Activated CD8-positive, alpha-beta memory T cell treated with anti-CD3 and anti-CD28 coated beads, Interleukin-2, amount 10 ng/mL, durations not matched to agents 7 days and 5 days (primary cell): ENCODE measurements at regions not wholly inside any gene's neighbourhood (a gene's known extent, or its start where the extent isn't known, plus 50 kb on each side); places are given as distances from the start of the nearest gene placed in this dataset.

Experiments
- ATAC-seq: fragments of 150-1000 bp; cut with Tn5 transposase; one replicate; pipeline ENCODE4 v1.10.0; 2021; ENCODE audit warnings: moderate library complexity
- CTCF ChIA-PET: fragments of 350-600 bp; sonication (Branson Sonifier 250); formaldehyde crosslinking; loops from one replicate; lab custom pipeline; 2021; ENCODE audit warnings: antibody characterized with exemption; lab: Charles Lee
- DNase-seq: peaks from one replicate; pipeline ENCODE4 v3.0.0-alpha.2; 2020
- H3K27ac Mint-ChIP-seq: one replicate; pipeline ENCODE4 v1.8.0; 2021; ENCODE audit warnings: mild to moderate bottlenecking, mixed read lengths
- H3K27me3 Mint-ChIP-seq: one replicate; pipeline ENCODE4 v1.8.0; 2021; ENCODE audit warnings: mixed read lengths
- H3K36me3 Mint-ChIP-seq: one replicate; pipeline ENCODE4 v1.8.0; 2021; ENCODE audit warnings: mild to moderate bottlenecking, mixed read lengths
- H3K4me1 Mint-ChIP-seq: one replicate; pipeline ENCODE4 v1.8.0; 2021; ENCODE audit warnings: mixed read lengths
- H3K4me3 Mint-ChIP-seq: one replicate; pipeline ENCODE4 v1.8.0; 2021; ENCODE audit warnings: mild to moderate bottlenecking, moderate library complexity, mixed read lengths
- H3K9me3 Mint-ChIP-seq: one replicate; pipeline ENCODE4 v1.8.0; 2022; ENCODE audit warnings: low read depth, mixed read lengths

DNA sequence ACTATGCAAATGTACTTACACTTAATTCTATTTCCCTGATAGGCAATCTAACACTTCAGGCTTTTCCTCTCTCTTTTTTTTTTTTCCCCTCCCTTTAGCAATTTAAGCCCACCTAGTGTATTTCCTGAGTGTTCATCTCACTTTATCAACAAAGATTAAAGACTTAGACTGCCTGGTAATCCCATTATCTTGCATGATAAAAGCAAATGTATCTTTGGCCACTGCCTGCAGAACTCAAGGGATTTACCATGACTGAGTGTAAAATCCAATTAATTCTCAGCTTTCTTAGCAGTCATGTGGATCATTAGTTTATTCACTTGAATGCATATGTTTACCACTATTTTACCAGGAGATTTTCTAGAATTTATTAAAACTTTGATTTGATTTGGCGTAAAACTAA, 1102.2 kb upstream of the GYPC start:
- no peaks in the 10 kb centered on the region for H3K36me3 Mint-ChIP-seq
- CTCF ChIA-PET, result no interaction called here
- H3K4me3 Mint-ChIP-seq, result no peak overlapping the region
- no peaks in the 10 kb centered on the region for H3K4me1 Mint-ChIP-seq
- no peak overlapping the region for H3K27ac Mint-ChIP-seq
- no peaks in the 10 kb centered on the region for H3K27me3 Mint-ChIP-seq
- peaks cover 13% of the 10 kb centered on the region for H3K9me3 Mint-ChIP-seq
- DNase-seq, result no peak
- no peak for ATAC-seq

GRCh38 chr2:125554956-125555355, 1101.0 kb upstream of the GYPC start:
- Mint-ChIP-seq H3K4me3 (no peak overlapping the region), H3K4me1 (no peaks in the 10 kb centered on the region), H3K36me3 (no peaks in the 10 kb centered on the region), H3K9me3 (peaks cover 12% of the 10 kb centered on the region), H3K27ac (no peak overlapping the region), H3K27me3 (no peaks in the 10 kb centered on the region)
- DNase-seq (no peak), ATAC-seq (no peak)
- CTCF ChIA-PET, result no interaction called here

DNA sequence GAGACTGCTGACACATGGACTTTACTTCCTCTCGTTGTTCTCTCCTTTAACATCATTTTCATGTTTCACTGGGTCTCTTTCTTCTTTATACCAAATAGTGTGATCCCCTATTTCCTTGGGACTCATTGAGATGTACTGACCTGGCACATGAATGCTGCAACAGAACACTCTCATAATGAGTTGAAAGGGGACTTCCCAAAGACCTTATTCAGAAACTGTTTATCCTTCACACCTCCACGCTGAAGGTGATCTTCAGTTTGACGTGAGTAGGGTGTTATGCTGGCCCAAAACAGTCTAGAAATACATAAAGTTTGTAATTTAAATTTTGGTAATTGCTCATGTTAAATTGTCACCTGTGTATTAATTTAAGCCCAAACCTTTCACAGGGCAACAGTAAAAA, 1096.8 kb upstream of the GYPC start:
- no peak for DNase-seq
- Mint-ChIP-seq H3K4me3 (no peak overlapping the region), H3K27me3 (no peaks in the 10 kb centered on the region), H3K27ac (no peak overlapping the region), H3K4me1 (no peaks in the 10 kb centered on the region), H3K36me3 (no peaks in the 10 kb centered on the region), H3K9me3 (peaks cover 6% of the 10 kb centered on the region)
- CTCF ChIA-PET, result no interaction called here
- no peak for ATAC-seq

DNA sequence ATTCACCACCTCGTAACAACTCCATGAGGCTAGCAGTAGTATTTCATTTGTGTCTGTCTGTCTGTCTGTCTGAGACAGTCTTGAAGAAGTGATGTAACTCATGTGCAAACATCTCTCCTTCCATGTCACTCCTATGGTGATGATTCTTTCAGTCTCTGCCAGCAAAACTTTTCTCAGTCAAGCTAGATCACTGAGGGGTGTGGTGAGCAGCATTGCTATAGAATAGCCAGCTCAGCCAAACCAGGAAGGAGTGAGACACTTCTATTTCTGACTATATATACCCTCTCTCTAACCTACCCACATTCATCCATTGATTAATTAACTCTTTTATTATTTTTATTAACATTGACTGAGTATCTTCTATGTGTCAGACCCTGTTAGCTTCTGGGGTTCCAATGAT, 1095.1 kb upstream of the GYPC start:
- DNase-seq, result no peak
- no peaks in the 10 kb centered on the region for H3K36me3 Mint-ChIP-seq
- H3K9me3 Mint-ChIP-seq, result peaks cover 7% of the 10 kb centered on the region
- no peak overlapping the region for H3K27ac Mint-ChIP-seq
- no peak overlapping the region for H3K4me3 Mint-ChIP-seq
- H3K4me1 Mint-ChIP-seq, result no peaks in the 10 kb centered on the region
- CTCF ChIA-PET, result no interaction called here
- no peaks in the 10 kb centered on the region for H3K27me3 Mint-ChIP-seq
- ATAC-seq, result no peak

GRCh38 chr2:125561302-125561701, 1094.7 kb upstream of the GYPC start:
- ATAC-seq, result no peak
- H3K27ac Mint-ChIP-seq, result no peak overlapping the region

DNA sequence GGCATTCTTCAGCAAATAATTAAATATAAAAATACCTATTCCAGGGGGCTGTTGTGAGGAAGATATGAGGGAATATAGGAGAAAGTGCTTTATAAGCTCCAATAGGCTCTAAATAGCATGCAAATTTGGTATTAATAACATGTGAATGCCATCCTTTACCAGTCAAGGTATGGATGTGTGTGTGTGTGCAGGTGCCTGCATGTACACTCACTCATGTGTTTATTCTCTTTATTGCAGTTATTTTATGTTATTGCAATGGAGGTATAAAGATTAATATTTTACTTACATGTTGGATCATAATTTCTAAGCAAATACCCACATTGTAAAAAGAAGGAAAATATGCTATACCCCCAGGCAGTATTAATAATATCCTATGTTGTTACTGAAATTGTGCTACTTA, 1093.0 kb upstream of the GYPC start:
- Mint-ChIP-seq H3K27me3 (no peaks in the 10 kb centered on the region), H3K4me1 (no peaks in the 10 kb centered on the region), H3K27ac (no peak overlapping the region), H3K4me3 (no peak overlapping the region), H3K36me3 (no peaks in the 10 kb centered on the region), H3K9me3 (peaks cover 3% of the 10 kb centered on the region)
- ATAC-seq, result no peak
- CTCF ChIA-PET, result no interaction called here
- DNase-seq, result no peak

More at GRCh38 chr2:125561302-125561701, 1094.7 kb upstream of the GYPC start:
- H3K4me1 Mint-ChIP-seq, result no peaks in the 10 kb centered on the region
- no peaks in the 10 kb centered on the region for H3K27me3 Mint-ChIP-seq
- H3K4me3 Mint-ChIP-seq, result no peak overlapping the region
- DNase-seq, result no peak
- peaks cover 6% of the 10 kb centered on the region for H3K9me3 Mint-ChIP-seq
- CTCF ChIA-PET, result no interaction called here
- no peaks in the 10 kb centered on the region for H3K36me3 Mint-ChIP-seq

- ATAC-seq (no peak), DNase-seq (no peak)
- Mint-ChIP-seq H3K27me3 (no peaks in the 10 kb centered on the region), H3K4me1 (no peaks in the 10 kb centered on the region), H3K36me3 (no peaks in the 10 kb centered on the region), H3K4me3 (no peak overlapping the region), H3K27ac (no peak overlapping the region), H3K9me3 (peaks cover 4% of the 10 kb centered on the region)
- CTCF ChIA-PET, result no interaction called here
These were observed 1091.5 kb upstream of the GYPC start for GRCh38 chr2:125564471-125564870.

GRCh38 chr2:125566422-125566821, 1089.5 kb upstream of the GYPC start:
- H3K36me3 Mint-ChIP-seq, result no peaks in the 10 kb centered on the region
- H3K27ac Mint-ChIP-seq, result no peak overlapping the region
- no peak for DNase-seq
- CTCF ChIA-PET, result no interaction called here
- no peaks in the 10 kb centered on the region for H3K27me3 Mint-ChIP-seq
- no peaks in the 10 kb centered on the region for H3K4me1 Mint-ChIP-seq
- H3K4me3 Mint-ChIP-seq, result no peak overlapping the region
- peaks cover 8% of the 10 kb centered on the region for H3K9me3 Mint-ChIP-seq
- ATAC-seq, result no peak

DNA sequence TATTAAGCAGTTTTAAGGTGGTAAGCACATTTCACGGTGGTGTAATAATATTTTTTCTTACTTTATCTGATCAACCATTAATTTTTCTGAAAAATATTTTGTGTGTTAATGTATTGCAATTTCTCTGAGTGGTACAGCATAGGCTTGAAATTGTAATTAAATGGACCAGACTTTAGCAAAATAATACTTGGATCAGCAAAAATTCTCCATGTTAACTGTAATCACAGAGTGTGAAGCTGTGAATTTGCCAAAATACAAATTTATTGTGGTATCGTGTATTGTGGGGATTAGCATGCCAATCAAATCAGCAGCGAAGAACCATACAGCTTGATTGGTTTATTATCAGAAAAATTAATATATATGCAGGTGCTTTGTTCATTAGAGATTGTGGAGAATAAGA, 1088.9 kb upstream of the GYPC start:
- H3K4me3 Mint-ChIP-seq, result no peak overlapping the region
- ATAC-seq, result no peak
- H3K27ac Mint-ChIP-seq, result no peak overlapping the region
- CTCF ChIA-PET, result no interaction called here
- no peaks in the 10 kb centered on the region for H3K4me1 Mint-ChIP-seq
- H3K9me3 Mint-ChIP-seq, result peaks cover 8% of the 10 kb centered on the region
- no peak for DNase-seq
- H3K36me3 Mint-ChIP-seq, result no peaks in the 10 kb centered on the region
- no peaks in the 10 kb centered on the region for H3K27me3 Mint-ChIP-seq

DNA sequence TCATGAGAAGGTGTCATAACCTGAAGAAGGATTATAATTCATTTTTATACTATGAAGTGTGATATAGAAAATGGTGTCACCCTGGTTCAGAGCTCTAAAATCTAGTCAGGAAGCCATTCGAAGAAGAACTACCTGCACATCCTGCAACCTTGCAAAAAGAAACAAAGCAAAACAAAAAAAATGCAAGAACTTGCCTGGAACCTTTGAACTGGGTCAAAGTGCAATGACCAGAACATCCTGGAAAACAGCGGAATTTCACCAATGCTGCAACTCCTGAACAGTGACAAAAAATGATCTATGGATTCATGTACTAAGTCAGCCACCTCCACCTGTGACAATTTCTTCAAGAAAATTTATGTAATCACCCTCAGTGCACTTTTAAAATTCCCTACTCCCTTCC, 1083.3 kb upstream of the GYPC start:
- Mint-ChIP-seq H3K27me3 (no peaks in the 10 kb centered on the region), H3K4me1 (no peaks in the 10 kb centered on the region), H3K27ac (no peak overlapping the region), H3K4me3 (no peak overlapping the region), H3K36me3 (no peaks in the 10 kb centered on the region), H3K9me3 (peaks cover 5% of the 10 kb centered on the region)
- ATAC-seq (no peak), DNase-seq (no peak)
- CTCF ChIA-PET, result no interaction called here

DNA sequence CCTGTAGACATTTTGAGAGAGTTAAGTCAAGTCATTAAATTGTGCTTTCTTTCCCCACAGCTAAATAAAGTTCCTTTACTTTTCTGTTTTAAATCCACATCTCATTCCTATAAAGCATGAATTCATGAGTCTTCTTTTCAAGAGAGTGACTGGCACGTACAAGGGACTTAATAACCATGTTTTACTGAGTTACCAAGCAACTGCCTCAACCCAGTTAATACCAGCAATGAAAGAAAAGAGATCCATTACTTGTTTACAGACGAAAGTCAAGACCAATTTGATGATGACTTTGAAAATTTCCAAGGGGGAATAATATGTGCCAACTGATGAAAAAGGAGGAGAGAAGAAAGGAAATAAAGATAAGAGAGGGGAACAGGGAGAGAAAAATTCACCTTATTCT, 1082.5 kb upstream of the GYPC start:
- Mint-ChIP-seq H3K4me3 (no peak overlapping the region), H3K27ac (no peak overlapping the region), H3K9me3 (peaks cover 5% of the 10 kb centered on the region), H3K4me1 (no peaks in the 10 kb centered on the region), H3K27me3 (no peaks in the 10 kb centered on the region), H3K36me3 (no peaks in the 10 kb centered on the region)
- no peak for ATAC-seq
- CTCF ChIA-PET, result no interaction called here
- DNase-seq, result no peak

- H3K27me3 Mint-ChIP-seq, result no peaks in the 10 kb centered on the region
- H3K36me3 Mint-ChIP-seq, result no peaks in the 10 kb centered on the region
- ATAC-seq (no peak), DNase-seq (no peak)
- H3K4me3 Mint-ChIP-seq, result no peak overlapping the region
- no peaks in the 10 kb centered on the region for H3K4me1 Mint-ChIP-seq
- CTCF ChIA-PET, result no interaction called here
- H3K9me3 Mint-ChIP-seq, result no peaks in the 10 kb centered on the region
- H3K27ac Mint-ChIP-seq, result no peak overlapping the region
These were observed 1079.4 kb upstream of the GYPC start for GRCh38 chr2:125576558-125576957.

DNA sequence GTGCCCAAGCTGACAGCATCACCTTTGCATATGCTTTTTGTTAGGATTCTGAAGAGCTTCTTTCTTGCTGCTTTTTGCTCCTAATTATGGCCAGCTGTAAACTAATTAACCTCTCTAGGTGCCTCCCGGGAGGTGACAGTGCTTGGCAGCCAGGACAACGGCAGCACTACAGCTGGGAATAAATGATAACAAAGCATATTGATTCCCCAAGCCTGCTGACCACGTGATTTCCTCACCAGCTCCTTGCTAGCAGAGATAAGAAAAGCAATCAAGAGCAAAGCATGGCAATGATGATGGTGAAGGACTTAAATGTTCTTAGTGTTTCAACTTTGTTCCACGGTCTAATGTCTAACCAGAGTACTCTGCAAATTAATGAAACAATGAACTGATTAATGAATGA, 1074.4 kb upstream of the GYPC start:
- Mint-ChIP-seq H3K9me3 (peaks cover 2% of the 10 kb centered on the region), H3K27ac (no peak overlapping the region), H3K4me3 (no peak overlapping the region), H3K4me1 (no peaks in the 10 kb centered on the region), H3K27me3 (no peaks in the 10 kb centered on the region), H3K36me3 (no peaks in the 10 kb centered on the region)
- CTCF ChIA-PET, result no interaction called here
- DNase-seq, result no peak
- no peak for ATAC-seq

- Mint-ChIP-seq H3K27ac (no peak overlapping the region), H3K36me3 (no peaks in the 10 kb centered on the region), H3K4me1 (no peaks in the 10 kb centered on the region), H3K4me3 (no peak overlapping the region), H3K9me3 (peaks cover 2% of the 10 kb centered on the region), H3K27me3 (no peaks in the 10 kb centered on the region)
- ATAC-seq (no peak), DNase-seq (no peak)
- CTCF ChIA-PET, result no interaction called here
These were observed 1073.4 kb upstream of the GYPC start for GRCh38 chr2:125582516-125582915.

GRCh38 chr2:125584732-125585131, 1071.2 kb upstream of the GYPC start:
- Mint-ChIP-seq H3K4me1 (no peaks in the 10 kb centered on the region), H3K9me3 (peaks cover 6% of the 10 kb centered on the region), H3K27ac (no peak overlapping the region), H3K36me3 (no peaks in the 10 kb centered on the region), H3K4me3 (no peak overlapping the region), H3K27me3 (no peaks in the 10 kb centered on the region)
- DNase-seq (no peak), ATAC-seq (no peak)
- CTCF ChIA-PET, result no interaction called here
